ENCODE measurements at regions not wholly inside any gene's neighbourhood (a gene's known extent, or its start where the extent isn't known, plus 50 kb on each side); places are given as distances from the start of the nearest gene placed in this dataset.

DNA sequence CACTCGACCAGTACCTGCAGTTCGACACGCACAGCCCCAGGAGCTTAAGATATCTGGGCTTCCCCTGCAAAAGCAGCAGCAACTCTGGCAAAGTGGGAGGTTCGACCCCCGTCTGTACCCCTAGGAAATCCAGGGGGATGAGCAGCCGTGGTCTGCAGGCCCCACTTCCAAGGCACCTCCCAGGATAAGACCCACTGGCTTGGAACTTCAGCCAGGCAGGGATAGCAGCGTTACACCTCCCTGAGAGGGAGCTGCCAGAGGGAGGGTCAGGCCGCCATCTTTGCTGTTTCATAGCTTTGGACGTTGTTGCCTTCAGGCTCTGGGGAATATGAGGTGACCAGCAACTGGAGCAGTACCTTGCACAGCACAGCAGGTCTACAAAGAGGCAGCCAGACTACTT is 351.1 kb downstream of the SOX11 start:
- no peak overlapping the region for H3K27ac ChIP-seq
- TF ChIP-seq, protein P1, sequence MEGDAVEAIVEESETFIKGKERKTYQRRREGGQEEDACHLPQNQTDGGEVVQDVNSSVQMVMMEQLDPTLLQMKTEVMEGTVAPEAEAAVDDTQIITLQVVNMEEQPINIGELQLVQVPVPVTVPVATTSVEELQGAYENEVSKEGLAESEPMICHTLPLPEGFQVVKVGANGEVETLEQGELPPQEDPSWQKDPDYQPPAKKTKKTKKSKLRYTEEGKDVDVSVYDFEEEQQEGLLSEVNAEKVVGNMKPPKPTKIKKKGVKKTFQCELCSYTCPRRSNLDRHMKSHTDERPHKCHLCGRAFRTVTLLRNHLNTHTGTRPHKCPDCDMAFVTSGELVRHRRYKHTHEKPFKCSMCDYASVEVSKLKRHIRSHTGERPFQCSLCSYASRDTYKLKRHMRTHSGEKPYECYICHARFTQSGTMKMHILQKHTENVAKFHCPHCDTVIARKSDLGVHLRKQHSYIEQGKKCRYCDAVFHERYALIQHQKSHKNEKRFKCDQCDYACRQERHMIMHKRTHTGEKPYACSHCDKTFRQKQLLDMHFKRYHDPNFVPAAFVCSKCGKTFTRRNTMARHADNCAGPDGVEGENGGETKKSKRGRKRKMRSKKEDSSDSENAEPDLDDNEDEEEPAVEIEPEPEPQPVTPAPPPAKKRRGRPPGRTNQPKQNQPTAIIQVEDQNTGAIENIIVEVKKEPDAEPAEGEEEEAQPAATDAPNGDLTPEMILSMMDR (IDR thresholded peaks at IDR 0.05), result no peak
- no peak for DNase-seq (ENCODE audit: low spot score)
- no peaks in the 10 kb centered on the region for H3K4me1 ChIP-seq
- no peaks in the 10 kb centered on the region for H3K9me3 ChIP-seq
- H3K4me3 ChIP-seq, result no peak overlapping the region
- H3K27me3 ChIP-seq, result no peaks in the 10 kb centered on the region
- H3K36me3 ChIP-seq, result no peaks in the 10 kb centered on the region

DNA sequence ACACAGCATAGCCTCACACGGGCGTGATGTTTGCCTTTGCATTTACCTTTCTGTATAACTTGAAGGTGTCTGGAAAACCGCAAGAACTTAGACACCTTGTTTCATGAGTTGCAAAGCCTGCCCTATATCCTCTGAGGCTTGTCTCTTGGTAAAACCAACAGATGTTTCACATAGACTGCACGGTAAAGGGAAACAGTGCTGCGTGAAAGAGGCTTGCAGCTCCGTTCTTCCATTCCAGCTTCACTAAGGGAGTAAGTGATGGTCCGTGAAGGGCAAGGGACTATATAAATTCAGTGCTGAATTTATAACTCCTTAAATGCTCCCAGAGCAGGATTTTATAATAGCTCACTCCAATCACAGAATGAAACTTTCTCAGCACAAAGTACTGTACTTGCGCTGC is 360.5 kb downstream of the SOX11 start:
- DNase-seq (ENCODE audit: low spot score), result no peak
- no peak overlapping the region for H3K27ac ChIP-seq
- TF ChIP-seq, protein P1 (IDR thresholded peaks at IDR 0.05), result no peak
- no peak overlapping the region for H3K4me3 ChIP-seq
- no peaks in the 10 kb centered on the region for H3K4me1 ChIP-seq
- no peaks in the 10 kb centered on the region for H3K36me3 ChIP-seq
- H3K9me3 ChIP-seq, result peaks cover 0 to 7% of the 10 kb centered on the region in 2 donors
- H3K27me3 ChIP-seq, result no peaks in the 10 kb centered on the region

DNA sequence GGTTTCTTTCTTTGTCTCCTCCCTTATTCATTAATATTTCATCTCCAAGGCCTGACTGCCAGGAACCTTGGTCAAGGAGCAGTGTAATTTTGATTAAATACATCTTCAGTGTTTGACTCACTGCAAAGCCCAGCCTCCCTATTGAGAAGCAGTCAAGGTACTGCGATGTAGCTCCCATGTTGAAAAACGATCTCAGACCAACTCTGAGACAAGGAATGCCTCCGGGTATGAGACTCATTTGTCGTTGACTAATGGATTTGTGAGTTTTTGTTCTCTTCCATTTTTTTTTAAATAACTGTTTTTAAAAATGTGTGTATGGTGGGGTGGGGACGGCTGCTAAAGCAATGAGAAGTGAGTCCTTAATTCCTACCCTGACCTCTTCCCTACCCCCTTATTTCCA is 361.6 kb downstream of the SOX11 start:
- H3K36me3 ChIP-seq, result no peaks in the 10 kb centered on the region
- no peaks in the 10 kb centered on the region for H3K27me3 ChIP-seq
- H3K4me3 ChIP-seq, result no peak overlapping the region
- TF ChIP-seq, protein P1 (IDR thresholded peaks at IDR 0.05), result no peak
- H3K9me3 ChIP-seq, result peaks cover 0 to 7% of the 10 kb centered on the region in 2 donors
- no peak for DNase-seq (ENCODE audit: low spot score)
- H3K27ac ChIP-seq, result no peak overlapping the region
- no peaks in the 10 kb centered on the region for H3K4me1 ChIP-seq

DNA sequence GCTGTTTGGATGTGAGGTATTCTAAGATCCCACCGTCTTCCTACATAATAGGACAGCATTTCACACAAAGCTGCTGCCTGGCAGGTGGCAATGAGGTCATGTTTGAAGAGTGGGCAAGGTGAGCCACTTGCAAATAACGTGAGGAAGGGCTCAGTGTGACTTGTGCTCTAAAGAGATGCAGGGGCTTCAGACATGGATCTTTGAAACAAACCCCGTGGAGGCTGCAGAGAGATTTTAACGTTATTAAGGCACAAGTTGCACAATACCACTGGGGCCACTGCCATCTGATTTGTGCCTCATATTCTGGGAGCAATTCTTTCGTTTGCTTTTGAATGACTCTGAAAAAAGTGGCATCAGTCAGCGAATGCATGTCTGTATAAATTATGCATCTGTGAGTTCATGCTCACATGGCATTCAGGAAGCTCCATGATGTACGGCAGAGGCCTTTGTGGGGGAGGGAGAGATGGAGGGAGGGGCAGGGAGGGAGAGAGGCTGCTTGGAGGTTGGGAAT is 362.0 kb downstream of the SOX11 start:
- H3K4me1 ChIP-seq, result no peaks in the 10 kb centered on the region
- no peaks in the 10 kb centered on the region for H3K36me3 ChIP-seq
- no peak overlapping the region for H3K27ac ChIP-seq
- no peak overlapping the region for H3K4me3 ChIP-seq
- TF ChIP-seq, protein P1 (IDR thresholded peaks at IDR 0.05), result no peak
- peaks cover 0 to 7% of the 10 kb centered on the region in 2 donors for H3K9me3 ChIP-seq
- H3K27me3 ChIP-seq, result no peaks in the 10 kb centered on the region
- no peak for DNase-seq (ENCODE audit: low spot score)

DNA sequence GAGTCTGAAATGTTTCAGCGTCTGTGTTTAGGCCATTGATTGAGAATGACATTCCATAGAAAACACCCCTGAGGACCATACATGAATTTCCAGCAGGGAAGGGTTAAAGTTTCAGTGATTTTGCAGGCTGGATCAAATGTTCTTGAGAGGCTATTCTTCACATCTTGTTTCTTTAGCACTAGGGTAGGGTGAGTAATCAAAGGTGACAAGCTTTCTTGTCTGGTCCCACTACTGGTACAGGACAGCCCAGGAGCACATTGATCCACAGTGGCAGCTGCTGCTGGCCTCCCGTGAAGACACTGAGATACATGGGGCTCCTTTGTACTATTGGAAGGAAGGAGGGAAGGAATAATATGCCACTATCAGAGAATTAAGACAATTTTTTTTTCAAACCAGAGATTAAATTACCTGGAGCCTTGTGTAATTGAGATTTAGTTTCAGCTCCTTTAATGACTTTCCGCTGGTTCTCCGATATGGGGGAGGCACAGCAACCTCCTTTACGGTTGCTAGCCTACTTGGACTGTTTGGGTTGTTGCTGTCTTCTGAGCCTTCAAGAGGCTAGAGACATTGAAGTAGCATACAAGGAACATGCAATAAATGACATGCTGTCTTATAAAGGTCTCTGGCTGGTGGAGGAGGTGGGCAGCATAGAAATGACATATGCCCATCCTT is 368.9 kb downstream of the SOX11 start:
- TF ChIP-seq, protein P1 (IDR thresholded peaks at IDR 0.05), result no peak
- DNase-seq (ENCODE audit: low spot score), result no peak
- Histone ChIP-seq H3K36me3 (no peaks in the 10 kb centered on the region), H3K27ac (no peak overlapping the region), H3K4me1 (no peaks in the 10 kb centered on the region), H3K27me3 (no peaks in the 10 kb centered on the region), H3K9me3 (no peaks in the 10 kb centered on the region), H3K4me3 (no peak overlapping the region)

DNA sequence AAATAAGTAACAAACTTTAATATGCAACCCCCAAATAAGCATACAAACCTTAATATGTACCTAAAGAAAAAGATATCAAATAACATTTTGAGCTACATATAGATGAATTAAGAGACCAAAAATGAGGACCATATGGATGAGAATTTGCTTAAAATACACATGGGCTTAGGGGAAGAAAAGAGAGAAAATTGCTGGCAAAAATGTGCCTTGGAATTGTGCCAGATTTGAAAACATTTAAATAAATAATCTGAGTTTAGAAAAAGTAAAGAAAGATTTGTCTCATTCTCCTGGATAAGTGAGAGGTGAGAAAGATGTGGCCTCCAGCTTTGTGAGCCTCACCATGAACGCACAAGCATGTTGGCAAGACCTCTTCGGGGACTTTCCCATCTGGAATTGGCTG is 372.6 kb downstream of the SOX11 start:
- Histone ChIP-seq H3K27ac (no peak overlapping the region), H3K4me3 (no peak overlapping the region), H3K9me3 (no peaks in the 10 kb centered on the region)

More for the DNA sequence above, 372.6 kb downstream of the SOX11 start:
- H3K36me3 ChIP-seq, result no peaks in the 10 kb centered on the region
- DNase-seq (ENCODE audit: low spot score), result no peak
- H3K27me3 ChIP-seq, result no peaks in the 10 kb centered on the region
- TF ChIP-seq, protein P1 (IDR thresholded peaks at IDR 0.05), result no peak
- H3K4me1 ChIP-seq, result no peaks in the 10 kb centered on the region

All from right atrium auricular region (tissue), 2 donors.